GM21528 (cell line): ENCODE measurements at regions not wholly inside any gene's neighbourhood (a gene's known extent, or its start where the extent isn't known, plus 50 kb on each side); places are given as distances from the start of the nearest gene placed in this dataset.

Experiments used
- ATAC-seq: cut with Tn5 transposase; IDR thresholded peaks from one replicate; pipeline ENCODE4 v1.9.1; 2021; ENCODE audit warnings: mild to moderate bottlenecking, moderate library complexity; ENCODE audit not compliant: unreplicated experiment, low FRiP score

DNA sequence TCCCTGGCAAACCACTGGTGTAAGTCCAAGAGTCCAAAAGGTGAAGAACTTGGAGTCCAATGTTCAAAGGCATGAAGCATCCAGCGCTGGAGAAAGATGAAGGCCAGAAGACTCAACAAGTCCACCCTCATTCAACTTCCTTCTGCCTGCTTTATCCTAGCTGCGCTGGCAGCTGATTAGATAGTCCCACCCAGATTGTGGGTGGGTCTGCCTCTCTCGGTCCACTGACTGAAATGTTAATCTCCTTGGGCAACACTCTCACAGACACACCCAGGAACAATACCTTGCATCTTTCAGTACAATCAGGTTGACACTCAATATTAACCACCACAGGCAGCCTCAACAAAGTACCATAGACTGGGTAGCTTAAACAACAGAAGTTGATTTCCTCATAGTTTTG is 245.9 kb upstream of the IGF1R start:
- ATAC-seq = no peak

DNA sequence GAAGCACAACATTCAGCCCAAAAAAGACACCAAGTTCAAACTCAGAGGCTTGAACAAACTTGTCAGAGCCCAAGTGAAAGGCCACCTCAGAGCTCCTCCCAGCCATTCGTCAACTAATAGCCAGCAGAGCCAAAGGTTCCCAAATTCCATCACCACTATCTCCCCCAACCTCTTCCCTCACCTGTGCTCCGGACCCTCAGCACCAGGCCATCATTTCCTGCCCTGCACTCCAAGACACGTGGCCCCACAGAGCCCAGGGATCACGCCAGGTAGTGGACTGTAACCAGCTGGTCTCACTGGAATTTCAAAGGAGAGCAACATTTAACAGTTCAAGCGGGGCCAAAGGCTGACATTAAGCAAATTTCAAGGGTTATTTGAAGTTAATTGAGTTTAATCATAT is 245.2 kb upstream of the IGF1R start:
- no peak for ATAC-seq

DNA sequence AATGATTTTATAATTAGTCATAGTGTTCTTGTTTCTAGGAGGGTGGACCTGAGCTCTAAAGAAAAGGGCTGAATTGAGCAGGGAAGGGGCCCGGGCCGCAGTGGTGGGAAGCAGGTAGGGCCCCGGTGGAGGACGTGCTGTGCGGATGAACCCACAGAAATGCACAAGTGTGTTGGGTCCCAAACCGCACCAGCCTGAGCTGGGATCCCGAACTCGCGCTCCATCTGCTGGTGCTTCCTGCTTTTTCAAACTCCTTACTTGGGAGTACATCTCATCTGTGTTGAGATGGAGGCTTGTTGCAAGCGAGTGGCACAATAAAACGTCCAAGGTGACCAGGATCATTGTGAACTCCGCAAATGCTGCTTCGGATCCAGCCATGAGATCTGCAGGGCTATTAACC is 244.8 kb upstream of the IGF1R start:
- ATAC-seq = no peak

DNA sequence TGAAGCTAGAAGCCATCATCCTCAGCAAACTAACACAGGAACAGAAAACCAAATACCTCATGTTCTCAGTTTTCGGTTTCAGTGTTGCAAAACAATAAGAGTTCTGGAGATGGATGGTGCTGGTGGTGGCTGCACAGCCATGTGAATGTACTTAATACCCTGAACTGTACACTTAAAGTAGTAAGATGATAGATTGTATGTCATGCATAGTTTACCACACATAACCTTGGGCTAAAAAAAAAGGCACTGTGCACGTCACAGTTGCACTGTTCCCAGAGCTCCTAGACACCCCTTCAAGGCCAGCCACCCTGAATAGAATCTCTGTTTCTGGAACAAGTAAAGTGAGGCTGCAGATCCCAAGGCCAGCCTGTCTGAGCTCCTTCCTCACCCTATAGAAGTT is 243.3 kb upstream of the IGF1R start:
- no peak for ATAC-seq

DNA sequence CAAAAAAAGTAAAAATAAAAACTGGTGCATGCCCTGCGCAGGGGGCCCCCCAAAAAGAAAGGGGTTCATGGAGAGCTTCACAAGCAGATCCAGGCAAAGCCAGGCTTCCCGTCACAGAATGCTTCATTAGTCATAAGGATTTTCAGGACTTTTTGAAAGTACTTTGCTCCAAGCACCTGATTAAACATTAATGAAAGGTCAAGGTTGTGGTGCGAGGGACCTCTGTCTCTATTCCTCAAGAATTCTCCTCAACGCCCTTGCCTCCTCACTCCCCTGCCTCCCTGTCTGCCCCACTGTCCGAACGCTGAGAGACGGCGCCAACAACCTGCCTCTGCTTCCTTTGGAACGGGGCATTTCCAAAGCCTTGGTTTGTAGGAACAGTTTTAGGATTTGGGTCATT is 240.1 kb upstream of the IGF1R start:
- no peak for ATAC-seq

DNA sequence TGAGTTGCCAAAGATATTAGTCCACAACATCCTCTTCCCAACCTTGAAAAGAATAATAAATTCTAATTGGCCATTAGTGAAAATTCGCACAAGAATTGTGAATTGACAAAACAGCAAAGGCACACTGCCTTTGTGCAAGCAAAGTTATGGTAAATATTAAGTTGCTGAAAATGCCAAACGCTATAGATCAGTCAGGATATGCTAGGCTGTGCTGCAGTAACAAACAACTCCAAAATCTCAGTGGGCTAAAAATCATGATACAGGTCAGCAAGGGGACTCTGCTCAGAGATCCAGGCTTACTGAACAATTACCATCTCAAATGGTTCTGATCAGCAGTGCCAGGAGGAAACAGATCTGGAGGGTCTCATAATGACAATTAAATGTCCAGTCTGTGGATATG is 238.0 kb upstream of the IGF1R start:
- ATAC-seq = no peak

DNA sequence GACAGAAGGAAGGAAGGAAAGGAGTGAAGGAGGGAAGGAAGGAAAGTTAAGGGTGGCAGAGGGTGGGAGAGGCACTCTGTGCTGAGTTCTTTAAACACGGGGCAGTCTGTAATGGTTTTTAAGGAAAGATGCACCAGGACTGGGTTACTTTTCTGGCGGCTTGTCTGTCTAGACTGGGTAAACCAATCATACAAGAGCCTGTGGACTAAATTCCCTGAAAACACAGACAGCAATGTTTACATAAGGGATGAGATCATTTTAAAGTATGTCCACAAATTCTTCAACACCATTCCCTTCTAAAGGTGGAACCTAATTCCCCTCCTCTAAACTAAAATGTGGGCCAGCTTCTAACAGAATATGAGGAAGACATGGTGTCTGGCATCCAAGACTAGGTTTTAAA is 235.5 kb upstream of the IGF1R start:
- no peak for ATAC-seq

DNA sequence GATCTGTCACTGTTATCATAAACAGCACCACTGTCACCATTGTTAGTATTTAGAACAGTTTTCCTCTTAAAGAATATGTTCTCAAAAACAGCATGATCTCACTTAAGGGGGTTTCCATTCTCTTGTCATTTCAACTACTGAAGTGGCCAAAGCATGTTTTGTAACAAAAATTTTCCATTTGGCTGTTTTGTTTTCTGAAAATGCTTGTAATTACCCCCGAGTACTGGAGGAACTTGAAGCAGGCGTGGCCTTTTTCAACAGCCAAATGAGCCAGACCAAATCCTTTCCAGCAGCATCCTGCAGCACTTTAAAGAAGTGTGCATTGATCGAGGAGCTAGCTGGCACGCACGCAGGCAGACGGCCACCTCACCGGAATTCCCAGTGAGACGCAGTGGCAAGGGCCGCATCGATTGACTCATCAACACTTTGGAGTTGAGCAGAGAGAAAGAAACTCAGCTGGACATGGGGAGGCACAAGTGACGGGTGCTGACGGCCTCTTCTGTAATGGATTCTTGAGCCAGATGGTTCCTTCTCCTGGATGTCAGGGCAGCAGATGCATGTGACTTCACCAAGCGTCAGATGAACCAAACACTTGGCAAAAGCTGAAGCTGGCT is 234.3 kb upstream of the IGF1R start:
- no peak for ATAC-seq

DNA sequence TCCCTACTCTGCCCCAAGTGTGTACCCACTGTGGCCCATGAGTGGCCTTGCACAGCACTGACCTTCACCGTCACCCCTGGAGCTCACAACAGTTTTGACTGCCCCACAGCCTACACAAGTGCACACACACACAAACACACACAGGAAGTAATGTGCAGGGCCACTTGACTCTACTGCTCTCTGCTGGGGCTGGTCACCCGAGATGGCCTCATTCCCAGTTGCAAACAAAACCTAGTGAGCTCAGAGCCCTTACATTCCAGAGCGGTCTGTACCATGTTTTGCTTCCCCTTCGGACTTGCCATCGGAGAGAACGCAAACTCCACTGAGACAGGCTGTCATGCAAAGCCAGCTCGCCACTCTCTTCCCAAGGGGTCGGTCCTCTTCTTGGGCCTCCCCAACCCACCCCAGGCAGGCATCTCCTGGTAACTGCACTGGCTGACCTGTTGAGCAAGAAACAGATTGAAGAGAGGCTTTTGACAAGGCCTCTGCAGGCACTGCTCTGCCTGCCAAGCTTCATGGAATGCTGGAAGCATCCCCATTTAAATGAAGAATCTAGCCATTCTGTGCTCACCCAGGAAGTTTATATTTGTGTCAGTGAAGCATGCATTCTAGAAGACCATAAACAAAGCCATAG is 232.0 kb upstream of the IGF1R start:
- ATAC-seq = no peak

DNA sequence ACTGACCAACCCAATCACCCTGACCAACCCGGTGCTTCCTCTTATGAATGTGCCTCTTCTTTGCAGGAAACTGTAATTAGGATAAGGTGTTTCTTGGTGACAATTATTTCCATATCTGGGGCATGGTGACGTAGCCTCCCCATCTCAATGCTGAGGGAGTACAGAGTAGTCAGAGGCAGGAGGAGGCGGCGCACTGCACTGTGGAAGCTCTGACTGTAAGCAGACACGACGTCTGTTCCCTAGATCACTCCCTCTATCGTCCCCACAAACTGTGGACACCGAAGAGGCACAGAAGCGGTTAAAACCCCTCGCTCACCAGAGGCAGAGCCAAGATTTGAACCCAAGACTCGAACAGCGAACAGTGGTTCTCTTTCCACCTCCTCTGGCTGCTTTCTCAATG is 231.0 kb upstream of the IGF1R start:
- ATAC-seq = no peak

DNA sequence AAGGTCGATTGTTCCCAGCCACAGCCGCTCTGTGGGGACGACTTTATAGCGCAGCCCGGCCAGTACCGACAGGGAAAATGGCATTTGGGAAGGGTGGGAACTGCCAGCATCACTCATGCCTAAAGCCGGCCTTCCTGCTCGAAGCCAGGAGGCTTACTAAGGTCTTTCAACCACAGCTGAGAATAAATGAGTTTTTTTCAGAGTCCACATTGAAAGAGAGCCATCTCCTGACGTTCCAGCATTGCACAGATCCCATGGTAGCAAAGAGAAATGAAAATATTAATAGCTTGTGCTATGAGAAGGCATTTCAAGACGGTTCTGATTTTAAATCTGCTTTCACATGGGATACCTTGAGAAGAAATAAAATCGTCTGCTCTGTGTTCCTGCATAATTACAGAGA is 230.2 kb upstream of the IGF1R start:
- ATAC-seq = no peak

DNA sequence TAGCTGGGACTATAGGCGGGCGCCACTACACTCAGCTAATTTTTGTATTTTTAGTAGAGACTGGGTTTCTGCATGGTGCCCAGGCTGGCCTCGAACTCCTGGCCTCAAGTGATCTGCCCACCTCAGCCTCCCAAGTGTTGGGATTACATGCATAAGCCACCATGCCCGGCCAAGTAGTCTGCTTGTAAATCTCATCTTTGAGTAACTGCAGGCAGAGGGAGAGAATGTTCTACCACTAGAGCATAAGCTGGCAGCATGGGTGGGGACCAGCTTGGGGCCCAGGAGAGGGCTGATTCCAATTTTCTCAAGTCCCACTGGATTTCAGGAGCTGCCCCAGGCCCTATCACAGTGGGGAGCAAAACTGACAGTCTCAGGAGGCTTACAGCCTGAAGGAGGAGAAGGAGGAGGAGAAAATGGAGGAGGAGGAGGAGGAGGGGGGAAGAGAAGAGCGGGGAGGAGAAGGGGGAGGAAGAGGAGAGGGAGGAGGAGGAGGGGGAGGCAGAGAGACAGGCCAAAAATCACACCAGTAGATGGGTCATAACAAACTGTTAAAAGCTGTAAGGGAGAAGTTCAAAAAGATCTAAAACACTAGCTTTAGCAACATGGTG is 229.1 kb upstream of the IGF1R start:
- no peak for ATAC-seq

DNA sequence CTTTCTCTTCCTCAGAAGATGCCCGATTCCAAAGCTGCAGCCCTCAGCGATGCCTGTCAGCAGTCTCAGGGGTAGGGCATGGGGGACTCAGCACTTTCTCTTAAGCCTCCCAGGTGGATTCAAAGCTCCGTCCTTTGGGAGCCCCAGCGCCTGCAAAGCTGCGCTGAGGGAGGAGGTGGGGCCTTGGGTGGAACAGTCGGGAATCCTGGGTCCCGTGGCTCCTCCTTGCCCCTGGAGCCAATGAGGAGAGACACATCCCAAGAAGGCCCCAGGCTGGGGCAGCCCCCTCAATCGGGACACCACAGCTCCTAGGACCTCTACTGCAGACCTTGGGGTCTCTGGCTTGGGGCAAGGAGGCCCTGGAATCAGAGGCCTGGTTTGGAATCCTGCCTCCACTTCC is 227.5 kb upstream of the IGF1R start:
- ATAC-seq = no peak

DNA sequence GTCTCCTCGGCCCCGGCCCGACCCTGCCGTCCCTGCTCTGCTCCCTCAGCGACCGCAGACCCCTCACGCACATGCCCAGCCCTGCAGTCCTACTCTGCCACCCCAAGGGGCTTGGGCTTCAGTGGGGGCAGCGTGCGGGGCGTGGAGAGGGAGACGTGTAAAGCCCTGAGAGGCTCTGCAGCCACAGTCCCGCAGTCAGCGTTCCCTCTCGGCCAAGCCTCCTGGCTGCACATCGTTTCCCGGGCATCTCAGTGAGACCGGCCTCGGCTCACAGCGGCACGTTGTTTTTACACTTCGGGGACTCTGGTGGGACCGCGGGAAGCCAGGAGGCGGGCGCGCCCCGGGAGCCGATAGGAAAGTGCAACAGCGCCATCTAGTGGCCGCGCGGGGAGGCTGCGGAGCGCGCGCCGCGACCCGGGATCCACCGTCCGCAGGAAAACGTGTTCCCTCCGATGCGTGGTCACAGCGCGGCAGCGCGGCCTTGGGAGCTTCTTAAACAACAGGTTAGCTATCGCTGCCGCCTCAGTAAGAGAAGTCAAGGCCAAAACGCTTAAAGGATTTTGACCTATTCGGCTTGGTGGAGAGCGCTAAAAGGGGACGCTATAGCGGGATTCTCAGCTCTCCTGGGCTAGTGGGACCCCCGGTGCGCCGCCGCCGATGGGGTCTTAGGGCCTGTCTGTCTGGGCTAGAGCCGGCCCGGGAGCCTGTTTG is 226.8 kb upstream of the IGF1R start:
- ATAC-seq = peak; percentile 80

DNA sequence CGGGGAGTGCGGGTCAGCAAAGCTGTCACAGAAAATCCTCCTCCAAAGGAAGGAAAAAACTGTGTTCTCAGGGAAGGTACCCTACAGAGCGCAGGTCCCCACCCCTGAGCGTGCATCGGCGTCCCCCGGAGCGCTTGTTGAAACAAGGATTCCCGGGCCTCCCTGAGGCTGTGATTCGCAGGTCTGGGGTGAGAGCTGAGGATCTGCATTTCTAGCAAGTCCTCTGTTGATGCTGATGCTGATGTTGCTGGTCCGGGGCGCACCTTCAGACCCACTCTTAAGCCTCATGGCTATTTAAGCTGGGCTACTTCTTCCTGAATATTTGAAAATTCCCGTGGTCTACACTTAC is 226.2 kb upstream of the IGF1R start:
- ATAC-seq = no peak

DNA sequence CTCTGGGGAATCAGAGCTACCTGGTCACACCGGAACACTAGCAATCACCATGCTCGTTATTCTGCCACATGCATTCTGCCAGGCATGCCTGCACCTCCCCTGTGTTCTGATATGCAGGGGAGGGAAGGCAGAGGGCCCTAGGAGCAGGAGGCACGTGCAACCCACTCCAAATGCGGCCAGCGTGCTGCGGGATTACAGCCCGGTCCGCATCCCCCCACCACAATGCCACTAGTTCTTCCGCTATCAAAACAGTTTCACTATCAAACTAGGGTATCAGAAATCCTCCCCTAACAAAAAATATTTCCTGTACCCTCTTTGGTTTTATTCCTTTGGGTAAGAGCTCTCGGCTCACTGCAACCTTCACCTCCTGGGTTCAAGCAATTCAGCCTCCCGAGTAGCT is 223.2 kb upstream of the IGF1R start:
- no peak for ATAC-seq

DNA sequence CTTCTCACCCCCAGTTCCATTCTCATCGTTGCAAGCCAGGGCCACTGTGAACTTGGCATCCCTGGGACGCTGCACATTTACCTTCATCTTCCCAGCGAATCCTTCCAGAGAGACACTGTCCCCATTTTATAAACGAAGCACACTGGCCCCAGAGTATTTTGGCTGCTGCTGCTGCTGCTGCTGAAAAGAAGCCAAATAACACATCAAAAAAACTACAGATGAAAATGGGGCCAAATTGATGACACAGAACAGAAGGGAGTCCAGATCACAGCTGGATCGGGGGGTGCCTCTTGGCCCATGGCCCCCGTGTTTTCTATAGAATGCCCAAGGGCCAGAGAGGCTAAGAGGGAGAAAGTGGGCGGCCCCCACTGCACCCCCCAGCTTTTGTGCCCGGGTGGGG is 221.0 kb upstream of the IGF1R start:
- ATAC-seq = no peak

DNA sequence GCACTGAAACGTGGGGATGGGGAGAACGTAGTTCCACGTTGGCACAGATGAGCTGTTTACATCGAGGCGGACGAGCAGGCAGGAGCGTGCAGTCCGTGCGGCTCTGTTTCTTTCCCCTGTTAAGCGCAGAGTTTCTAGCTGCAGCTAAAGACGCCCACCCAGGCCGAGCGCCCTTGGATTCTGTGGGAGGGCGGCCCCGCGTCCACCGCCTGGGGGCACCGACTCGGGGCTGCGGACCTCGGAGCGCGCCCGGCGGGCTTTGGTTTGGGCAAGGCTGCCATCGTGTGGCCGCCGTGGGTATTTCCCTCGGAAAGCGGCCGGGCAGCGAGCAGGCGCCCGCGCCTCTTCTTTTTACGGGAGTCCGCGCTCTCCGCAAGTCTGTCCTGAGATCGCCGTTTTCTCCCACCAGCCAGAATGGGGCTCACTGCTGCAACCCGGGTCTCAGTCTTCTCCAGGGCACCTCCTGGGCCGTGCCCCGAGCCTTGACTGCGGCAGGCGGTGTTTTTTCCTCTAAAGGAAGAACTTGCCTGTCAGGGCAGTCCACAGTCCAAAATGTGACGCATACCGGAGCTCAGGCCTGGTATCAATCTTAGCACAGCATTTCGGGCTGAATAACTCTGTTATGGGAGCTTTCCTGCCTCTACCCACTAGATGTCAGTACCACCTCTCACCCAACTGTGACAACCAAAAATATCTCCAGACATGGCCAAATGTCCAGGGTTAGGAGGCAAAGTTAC is 219.9 kb upstream of the IGF1R start:
- ATAC-seq = peak; percentile 95

DNA sequence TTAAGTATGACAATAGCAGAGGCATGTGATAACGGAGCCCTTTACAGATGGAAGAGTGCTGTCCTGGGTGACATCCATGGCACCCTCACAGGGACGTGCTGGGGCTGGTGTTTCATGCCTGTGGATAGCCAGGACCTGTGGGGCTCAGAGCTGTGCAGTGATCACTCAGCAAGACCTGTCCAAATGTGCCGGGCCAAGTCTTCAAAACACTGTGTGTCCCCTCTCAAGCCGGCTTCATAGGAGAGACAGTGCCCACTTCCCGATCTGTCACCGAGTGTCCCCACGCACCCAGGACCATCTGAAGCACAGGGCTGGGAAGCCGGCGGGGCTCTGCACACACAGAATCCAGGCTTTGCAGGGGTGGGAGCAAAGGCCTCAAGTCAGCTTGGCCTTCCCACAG is 217.2 kb upstream of the IGF1R start:
- ATAC-seq = no peak

DNA sequence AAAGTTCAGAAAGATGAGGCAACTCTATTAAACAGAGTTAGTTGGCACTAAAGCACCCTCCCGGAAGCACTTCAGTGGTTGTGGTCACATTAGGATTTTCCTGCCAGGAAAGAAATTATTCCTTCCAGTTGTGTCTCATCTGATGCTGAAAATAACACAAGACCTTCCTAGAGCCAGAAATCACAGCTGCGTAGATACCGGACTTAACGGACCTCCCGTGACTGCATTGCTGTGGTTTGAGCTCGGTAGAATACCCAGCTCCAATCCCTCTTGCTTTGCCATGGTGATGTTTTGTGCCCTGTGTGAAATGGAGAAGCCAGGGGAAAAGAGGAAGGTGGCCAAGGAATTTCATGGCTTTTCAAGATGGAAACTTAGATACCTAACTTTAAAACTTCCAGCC is 215.0 kb upstream of the IGF1R start:
- ATAC-seq = no peak

DNA sequence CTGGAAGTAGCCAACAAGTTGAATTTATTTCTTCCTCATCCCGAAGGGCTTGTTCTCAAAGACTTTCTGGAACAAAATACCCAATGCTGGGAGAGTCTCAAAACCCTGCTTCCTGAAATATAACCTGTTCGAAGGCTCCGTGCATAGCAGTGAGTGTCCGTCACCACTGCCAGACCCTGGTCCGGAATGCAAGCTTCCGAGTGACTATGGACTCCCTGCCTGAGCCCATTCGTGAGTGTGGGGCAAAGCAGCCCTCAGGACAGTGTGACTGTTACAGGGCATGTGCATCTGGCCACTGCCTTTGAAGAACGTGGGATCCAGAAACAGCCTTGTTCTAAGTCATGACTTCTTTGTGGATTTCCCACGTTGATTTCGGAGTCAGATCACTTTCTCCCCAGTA is 214.5 kb upstream of the IGF1R start:
- no peak for ATAC-seq
